ENCODE measurements at regions not wholly inside any gene's neighbourhood (a gene's known extent, or its start where the extent isn't known, plus 50 kb on each side); places are given as distances from the start of the nearest gene placed in this dataset.

DNA sequence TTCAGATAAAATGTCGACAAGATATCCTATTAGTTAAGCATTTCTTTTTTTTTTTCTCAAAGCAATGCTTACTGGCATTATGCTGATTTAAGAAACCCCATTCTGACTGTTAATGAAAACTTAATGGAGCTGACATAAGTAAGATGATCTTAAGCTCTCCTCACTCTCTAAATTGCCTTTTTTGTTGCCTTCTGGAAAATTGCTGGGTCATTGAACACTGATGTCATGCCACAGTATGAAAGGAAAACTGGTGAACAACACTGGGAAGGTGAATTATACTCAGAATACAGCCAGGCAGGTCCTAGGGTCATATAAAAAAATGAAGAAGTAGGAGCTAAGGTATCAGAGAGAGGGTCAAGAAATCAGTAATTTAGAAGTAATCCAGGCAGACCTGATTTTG, 179.9 kb downstream of the BTG1 start:
- TF ChIP-seq, protein P1, sequence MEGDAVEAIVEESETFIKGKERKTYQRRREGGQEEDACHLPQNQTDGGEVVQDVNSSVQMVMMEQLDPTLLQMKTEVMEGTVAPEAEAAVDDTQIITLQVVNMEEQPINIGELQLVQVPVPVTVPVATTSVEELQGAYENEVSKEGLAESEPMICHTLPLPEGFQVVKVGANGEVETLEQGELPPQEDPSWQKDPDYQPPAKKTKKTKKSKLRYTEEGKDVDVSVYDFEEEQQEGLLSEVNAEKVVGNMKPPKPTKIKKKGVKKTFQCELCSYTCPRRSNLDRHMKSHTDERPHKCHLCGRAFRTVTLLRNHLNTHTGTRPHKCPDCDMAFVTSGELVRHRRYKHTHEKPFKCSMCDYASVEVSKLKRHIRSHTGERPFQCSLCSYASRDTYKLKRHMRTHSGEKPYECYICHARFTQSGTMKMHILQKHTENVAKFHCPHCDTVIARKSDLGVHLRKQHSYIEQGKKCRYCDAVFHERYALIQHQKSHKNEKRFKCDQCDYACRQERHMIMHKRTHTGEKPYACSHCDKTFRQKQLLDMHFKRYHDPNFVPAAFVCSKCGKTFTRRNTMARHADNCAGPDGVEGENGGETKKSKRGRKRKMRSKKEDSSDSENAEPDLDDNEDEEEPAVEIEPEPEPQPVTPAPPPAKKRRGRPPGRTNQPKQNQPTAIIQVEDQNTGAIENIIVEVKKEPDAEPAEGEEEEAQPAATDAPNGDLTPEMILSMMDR (IDR thresholded peaks at IDR 0.05), result no peak
- Histone ChIP-seq H3K27ac (no peak overlapping the region), H3K4me3 (no peak overlapping the region)
- no peak for DNase-seq (ENCODE audit: low spot score)

DNA sequence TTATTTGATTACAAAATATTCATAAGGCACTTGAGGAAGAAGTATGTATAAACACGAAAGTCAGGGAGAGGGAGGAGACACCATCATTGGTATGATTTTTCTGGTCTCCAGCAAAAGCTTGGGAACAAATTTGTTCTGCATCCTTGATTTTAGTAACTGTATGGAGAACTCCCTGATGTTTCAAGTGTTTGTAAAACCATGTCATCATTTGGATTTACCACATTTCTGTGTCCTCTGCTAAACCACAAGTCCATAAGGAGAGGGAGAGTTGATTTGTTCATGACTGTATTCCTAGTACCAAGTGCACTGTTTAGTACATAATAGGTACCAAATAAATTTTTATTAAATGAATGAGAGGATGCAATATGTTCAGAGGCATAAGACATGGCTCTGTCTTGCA, 181.1 kb downstream of the BTG1 start:
- TF ChIP-seq, protein P1 (IDR thresholded peaks at IDR 0.05), result no peak
- Histone ChIP-seq H3K27ac (no peak overlapping the region), H3K4me3 (no peak overlapping the region)
- no peak for DNase-seq (ENCODE audit: low spot score)

DNA sequence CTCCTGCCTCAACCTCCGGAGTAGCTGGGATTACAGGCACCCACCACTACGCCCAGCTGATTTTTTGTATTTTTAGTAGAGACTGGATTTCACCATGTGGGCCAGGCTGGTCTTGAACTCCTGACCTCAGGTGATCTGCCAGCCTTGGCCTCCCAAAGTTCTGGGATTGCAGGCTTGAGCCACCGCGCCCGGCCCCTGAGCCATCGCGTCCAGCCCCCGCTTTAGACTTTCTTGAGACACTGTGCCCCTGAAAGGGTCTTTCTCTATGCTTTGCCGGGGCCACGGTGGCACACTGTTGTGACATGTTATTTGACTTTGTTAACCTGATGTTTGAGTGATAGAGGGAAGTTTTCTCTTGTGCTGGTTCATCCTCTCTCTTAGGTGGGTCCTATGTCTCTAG, 186.4 kb downstream of the BTG1 start:
- no peak for DNase-seq (ENCODE audit: low spot score)
- TF ChIP-seq, protein P1 (IDR thresholded peaks at IDR 0.05), result no peak
- Histone ChIP-seq H3K27ac (no peak overlapping the region), H3K4me3 (no peak overlapping the region)

DNA sequence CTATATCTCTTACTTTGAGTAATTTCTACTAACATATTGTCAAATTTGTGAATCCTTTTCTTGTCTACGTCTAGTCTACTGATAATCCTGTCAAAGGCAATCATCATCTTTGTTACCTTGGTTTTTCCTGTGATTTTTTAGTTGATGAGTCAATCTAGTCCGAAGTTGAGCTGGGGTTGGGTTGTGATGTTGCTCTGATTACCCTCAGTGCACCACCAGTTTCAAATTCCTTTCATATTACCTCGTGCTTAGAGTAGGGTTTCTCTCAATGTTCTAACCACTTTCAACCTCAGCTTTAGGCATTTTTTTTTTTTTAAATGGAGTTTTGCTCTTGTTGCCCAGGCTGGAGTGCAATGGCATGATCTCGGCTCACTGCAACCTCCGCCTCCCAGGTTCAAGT, 186.8 kb downstream of the BTG1 start:
- no peak for DNase-seq (ENCODE audit: low spot score)
- Histone ChIP-seq H3K4me3 (no peak overlapping the region), H3K27ac (no peak overlapping the region)
- TF ChIP-seq, protein P1 (IDR thresholded peaks at IDR 0.05), result no peak

DNA sequence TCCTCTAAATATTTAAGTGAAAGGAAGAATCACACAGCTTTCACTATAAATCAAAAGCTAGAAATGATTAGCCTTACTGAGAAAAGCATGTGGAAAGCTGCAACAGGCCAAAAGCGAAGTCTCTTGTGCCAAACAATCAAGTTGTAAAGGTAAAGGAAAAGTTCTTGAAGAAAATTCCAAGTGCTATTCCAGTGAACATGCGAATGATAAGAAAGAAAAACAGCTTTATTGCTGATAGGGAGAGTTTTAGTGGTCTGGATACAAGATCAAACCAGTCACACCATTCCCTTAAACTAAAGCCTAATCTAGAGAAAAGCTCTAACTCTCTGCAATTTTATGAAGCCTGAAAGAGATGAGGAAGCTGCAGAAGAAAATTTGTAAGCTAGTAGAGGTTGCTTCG, 190.9 kb downstream of the BTG1 start:
- H3K4me3 ChIP-seq, result no peak overlapping the region
- TF ChIP-seq, protein P1 (IDR thresholded peaks at IDR 0.05), result no peak
- H3K27ac ChIP-seq, result no peak overlapping the region
- no peak for DNase-seq (ENCODE audit: low spot score)

DNA sequence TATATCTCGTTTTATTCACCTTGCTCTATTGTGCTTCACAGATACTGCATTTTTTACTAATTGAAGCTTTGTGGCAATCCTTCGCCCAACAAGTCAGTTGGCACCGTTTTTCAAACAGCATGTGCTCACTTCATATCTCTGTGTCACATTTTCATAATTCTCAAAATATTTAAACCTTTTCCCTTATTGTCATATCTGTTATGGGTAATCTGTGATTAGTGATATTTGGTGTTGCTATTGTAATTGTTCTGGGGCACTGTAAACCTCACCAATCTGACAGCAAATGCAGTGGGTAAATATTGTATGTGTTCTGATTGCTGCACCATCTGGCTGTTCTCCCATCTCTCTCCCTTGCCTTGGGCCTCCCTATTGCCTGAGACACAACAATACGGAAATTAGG, 191.3 kb downstream of the BTG1 start:
- TF ChIP-seq, protein P1 (IDR thresholded peaks at IDR 0.05), result no peak
- Histone ChIP-seq H3K4me3 (no peak overlapping the region), H3K27ac (no peak overlapping the region)
- no peak for DNase-seq (ENCODE audit: low spot score)

DNA sequence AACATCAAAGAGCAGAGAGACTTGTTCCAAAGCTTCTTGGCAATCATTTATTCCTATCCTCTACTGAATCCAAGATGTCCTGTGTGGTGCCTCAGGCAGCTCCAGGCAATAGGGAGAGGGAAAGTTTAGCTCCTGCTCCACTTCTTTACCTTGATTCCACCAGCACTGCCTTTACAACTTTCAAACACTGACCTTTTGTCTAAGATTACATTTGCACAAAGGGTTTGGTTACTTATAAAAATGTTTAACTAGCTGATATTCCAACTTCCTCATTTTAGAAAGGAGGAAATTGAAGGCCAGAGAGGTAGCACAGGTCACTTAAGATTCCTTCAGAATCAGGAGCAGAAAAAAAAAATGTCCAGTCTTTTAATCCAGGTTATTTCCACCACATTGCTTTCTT, 192.7 kb downstream of the BTG1 start:
- no peak for DNase-seq (ENCODE audit: low spot score)
- Histone ChIP-seq H3K27ac (no peak overlapping the region), H3K4me3 (no peak overlapping the region)
- TF ChIP-seq, protein P1 (IDR thresholded peaks at IDR 0.05), result no peak
